ENCODE measurements at regions not wholly inside any gene's neighbourhood (a gene's known extent, or its start where the extent isn't known, plus 50 kb on each side); places are given as distances from the start of the nearest gene placed in this dataset.

DNA sequence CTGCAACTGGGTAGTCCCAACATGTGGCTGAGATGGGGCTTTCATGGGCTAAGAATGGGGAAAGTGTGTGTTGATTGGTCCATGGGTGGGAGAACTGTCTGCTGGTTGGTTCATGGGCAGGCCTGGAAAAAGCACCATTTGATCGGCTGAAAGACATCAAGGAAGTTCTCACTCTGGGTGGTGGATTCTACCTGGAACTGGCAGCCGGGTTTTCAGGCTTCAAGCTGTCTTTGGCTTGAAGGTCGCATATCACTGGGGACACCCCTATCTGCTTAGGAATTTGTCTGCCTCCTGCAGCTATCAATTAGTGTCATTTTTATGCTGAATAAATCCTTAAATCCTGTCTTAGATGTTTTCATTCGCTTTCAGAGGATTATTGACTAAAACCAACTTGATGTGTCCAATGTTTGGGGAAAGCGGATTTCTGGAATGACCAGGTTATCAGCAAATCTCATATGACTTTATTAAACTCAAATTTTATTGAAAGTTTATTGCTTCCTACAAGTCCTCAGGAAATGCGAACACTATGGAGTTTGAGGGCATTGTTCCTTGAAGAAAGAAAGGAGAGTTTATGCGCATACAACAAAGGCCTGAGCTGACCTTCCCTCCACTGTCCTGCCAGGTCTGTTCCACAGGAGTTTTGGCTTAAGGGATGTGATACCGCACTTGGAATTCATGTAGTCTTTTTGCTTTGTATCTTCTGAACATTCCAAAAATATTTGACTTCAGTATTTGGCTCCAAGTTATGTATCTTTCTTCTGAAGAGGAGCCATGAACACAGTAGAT is 451.1 kb downstream of the TUSC1 start:
- TF ChIP-seq, protein P1, sequence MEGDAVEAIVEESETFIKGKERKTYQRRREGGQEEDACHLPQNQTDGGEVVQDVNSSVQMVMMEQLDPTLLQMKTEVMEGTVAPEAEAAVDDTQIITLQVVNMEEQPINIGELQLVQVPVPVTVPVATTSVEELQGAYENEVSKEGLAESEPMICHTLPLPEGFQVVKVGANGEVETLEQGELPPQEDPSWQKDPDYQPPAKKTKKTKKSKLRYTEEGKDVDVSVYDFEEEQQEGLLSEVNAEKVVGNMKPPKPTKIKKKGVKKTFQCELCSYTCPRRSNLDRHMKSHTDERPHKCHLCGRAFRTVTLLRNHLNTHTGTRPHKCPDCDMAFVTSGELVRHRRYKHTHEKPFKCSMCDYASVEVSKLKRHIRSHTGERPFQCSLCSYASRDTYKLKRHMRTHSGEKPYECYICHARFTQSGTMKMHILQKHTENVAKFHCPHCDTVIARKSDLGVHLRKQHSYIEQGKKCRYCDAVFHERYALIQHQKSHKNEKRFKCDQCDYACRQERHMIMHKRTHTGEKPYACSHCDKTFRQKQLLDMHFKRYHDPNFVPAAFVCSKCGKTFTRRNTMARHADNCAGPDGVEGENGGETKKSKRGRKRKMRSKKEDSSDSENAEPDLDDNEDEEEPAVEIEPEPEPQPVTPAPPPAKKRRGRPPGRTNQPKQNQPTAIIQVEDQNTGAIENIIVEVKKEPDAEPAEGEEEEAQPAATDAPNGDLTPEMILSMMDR (IDR thresholded peaks at IDR 0.05; ENCODE audit: control extremely low read depth, extremely low read depth, low read depth, missing control alignments): no peak
- DNase-seq (ENCODE audit: extremely low spot score): no peak
- CTCF ChIA-PET: no interaction called here
- POLR2A ChIA-PET: no interaction called here

GRCh38 chr9:25225938-25226760 is 452.1 kb downstream of the TUSC1 start:
- ChIA-PET CTCF (no interaction called here), POLR2A (no interaction called here)
- TF ChIP-seq, protein P1 (IDR thresholded peaks at IDR 0.05; ENCODE audit: control extremely low read depth, extremely low read depth, low read depth, missing control alignments): no peak
- no peak for DNase-seq (ENCODE audit: extremely low spot score)

DNA sequence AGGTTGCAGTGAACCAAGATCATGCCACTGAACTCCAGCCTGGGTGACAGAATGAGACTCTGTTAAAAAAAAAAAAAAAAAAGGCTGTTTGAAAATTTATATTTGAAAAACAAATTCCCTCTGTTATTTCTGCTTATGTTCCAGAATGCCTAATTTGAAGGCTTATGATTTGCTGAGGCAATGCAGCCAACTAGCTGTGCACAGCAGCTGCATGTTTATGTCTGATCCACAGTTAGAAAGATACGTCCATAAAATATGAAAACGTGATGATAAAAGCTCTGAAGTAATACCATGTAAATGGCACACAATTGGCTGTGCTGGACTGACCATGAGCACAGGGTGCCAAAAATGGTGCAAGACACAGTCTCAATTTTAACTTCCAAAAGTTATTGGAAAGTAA is 453.2 kb downstream of the TUSC1 start:
- TF ChIP-seq, protein P1 (IDR thresholded peaks at IDR 0.05; ENCODE audit: control extremely low read depth, extremely low read depth, low read depth, missing control alignments): no peak
- CTCF ChIA-PET: no interaction called here
- POLR2A ChIA-PET: no interaction called here
- DNase-seq (ENCODE audit: extremely low spot score): no peak

DNA sequence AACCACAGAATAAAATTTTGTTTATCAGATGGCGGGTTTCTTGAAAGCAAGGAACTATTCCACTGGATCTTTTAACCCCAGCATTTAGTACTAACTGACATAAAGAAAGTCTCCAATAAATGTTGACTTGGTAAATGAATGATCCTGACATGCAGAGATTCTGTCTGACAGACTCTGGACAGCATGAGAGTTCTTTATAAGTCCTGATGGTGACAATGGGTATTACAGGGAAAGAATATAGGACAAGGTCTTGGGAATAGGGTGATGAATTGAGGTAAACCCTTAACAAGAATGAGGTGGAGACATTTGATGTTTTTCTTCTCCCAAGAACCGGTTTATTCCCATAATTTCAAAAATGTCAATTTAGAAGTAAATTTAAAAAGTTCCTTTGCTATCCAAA is 453.9 kb downstream of the TUSC1 start:
- CTCF ChIA-PET: no interaction called here
- POLR2A ChIA-PET: no interaction called here

GRCh38 chr9:25212361-25212760 is 465.9 kb downstream of the TUSC1 start:
- CTCF ChIA-PET: no interaction called here
- DNase-seq (ENCODE audit: extremely low spot score): no peak

More for the DNA sequence above, 453.9 kb downstream of the TUSC1 start:
- no peak for DNase-seq (ENCODE audit: extremely low spot score)
- TF ChIP-seq, protein P1 (IDR thresholded peaks at IDR 0.05; ENCODE audit: control extremely low read depth, extremely low read depth, low read depth, missing control alignments): no peak

GRCh38 chr9:25207402-25208195 is 470.6 kb downstream of the TUSC1 start:
- ChIA-PET POLR2A (no interaction called here), CTCF (no interaction called here)
- TF ChIP-seq, protein P1 (IDR thresholded peaks at IDR 0.05; ENCODE audit: control extremely low read depth, extremely low read depth, low read depth, missing control alignments): no peak
- DNase-seq (ENCODE audit: extremely low spot score): no peak

More at GRCh38 chr9:25212361-25212760, 465.9 kb downstream of the TUSC1 start:
- POLR2A ChIA-PET: no interaction called here
- TF ChIP-seq, protein P1 (IDR thresholded peaks at IDR 0.05; ENCODE audit: control extremely low read depth, extremely low read depth, low read depth, missing control alignments): no peak

Data from GM10248 (cell line).